HG03460 (cell line): ENCODE measurements at regions not wholly inside any gene's neighbourhood (a gene's known extent, or its start where the extent isn't known, plus 50 kb on each side); places are given as distances from the start of the nearest gene placed in this dataset.
"Not testable (repeated sequence)": the region's sequence is repeated elsewhere in the genome, so short reads cannot be mapped to it uniquely, and the experiment has no call there.

Experiments
- ATAC-seq: cut with Tn5 transposase; IDR thresholded peaks from one replicate; pipeline ENCODE4 v1.9.1; 2021; ENCODE audit not compliant: unreplicated experiment

DNA sequence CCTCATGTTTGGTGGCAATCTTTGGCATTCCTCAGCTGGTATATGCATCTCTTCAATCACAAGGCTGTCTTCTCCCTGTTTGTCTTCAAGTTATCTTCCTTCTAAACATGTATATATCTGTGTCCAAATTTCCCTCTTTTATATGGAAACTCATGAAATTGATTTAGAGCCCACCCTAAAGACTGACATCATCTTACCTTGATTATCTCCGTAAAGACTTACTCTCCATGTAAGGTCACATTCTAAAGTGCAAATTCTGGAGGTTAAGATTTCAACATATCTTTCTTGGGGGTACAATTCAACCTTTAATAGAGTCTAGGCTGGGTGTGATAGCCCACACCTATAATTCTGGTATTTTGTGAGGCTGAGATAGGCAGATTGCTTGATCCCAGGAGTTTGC, 215.8 kb upstream of the LRRC4C start:
- no peak for ATAC-seq

- ATAC-seq = no peak
These were observed 253.6 kb upstream of the LRRC4C start for GRCh38 chr11:41713030-41713429.

DNA sequence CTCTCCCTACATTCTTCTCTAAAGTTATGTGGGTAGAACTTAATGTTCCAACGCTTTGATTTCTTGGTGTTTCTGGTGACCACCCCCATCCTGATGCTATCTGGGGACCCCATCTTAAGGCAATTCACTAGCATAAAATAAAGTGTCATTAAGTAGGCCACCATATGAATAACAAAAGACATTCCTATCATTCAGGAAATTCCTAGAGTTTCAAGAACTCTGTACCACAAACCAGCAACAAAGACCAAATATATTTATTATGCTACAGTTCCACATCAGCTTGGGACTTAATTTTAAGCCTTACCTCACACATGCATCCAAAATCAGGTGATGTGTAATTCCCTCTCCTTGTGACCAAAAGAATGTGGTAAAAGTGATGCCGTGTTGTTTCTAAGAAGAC, 254.6 kb upstream of the LRRC4C start:
- ATAC-seq = no peak

- no peak for ATAC-seq
These were observed 257.4 kb upstream of the LRRC4C start for GRCh38 chr11:41716862-41717261.

DNA sequence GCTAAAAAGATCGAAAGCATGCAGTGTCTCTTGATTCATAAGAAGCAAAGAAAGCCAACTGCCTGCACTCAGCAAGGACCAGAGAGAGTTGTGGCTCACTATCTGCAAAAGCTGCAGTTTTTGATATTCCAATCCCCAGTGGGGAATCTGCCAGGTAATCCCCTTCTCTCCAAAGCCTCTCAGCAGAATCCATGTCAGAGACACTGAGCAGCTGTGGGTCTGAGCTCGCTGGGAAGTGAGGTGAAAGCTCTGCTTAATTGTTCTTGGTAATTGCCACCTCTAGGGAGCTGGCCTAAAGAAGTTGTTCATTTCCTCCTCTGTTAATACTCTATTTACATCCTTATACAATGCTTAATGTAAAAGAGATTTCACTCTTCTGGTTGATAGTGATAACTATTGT, 261.3 kb upstream of the LRRC4C start:
- ATAC-seq = no peak

DNA sequence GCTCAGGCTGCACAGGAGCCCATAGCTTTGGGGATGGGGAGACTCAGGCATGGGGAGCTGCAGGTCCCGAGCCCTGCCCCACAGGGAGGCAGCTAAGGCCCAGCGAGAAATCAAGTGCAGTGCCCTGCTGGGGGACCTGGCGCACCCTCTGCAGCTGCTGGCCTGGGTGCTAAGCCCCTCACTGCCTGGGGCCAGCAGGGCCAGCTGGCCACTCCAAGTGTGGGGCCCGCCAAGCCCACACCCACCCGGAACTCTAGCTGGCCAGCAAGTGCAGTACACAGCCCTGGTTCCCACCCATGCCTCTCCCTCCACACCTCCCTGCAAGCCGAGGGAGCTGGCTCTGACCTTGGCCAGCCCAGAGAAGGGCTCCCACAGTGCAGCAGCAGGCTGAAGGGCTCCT, 268.7 kb upstream of the LRRC4C start:
- ATAC-seq = not testable (repeated sequence)

GRCh38 chr11:41775296-41775695, 315.8 kb upstream of the LRRC4C start:
- no peak for ATAC-seq

GRCh38 chr11:41779401-41779960, 320.0 kb upstream of the LRRC4C start:
- no peak for ATAC-seq

DNA sequence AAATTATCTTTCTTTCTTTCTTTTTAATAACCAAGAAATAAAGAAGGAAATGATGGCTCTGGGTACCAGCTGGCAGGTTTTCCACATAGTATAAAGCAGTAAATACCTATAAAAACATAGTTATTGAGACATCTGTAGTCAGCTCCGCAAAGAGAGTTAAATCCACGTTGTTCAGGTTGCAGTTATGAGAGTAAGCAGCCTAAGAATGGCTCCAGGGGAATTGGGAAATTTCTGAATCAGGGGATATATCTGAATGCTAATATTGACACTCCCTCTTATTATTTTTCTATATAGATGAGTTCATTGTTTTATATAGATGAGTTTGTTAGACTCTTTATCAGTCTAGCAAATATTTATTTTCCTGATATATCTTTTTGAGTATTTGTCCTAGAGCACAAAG, 322.0 kb upstream of the LRRC4C start:
- no peak for ATAC-seq

GRCh38 chr11:41784513-41785335, 325.3 kb upstream of the LRRC4C start:
- no peak for ATAC-seq

- no peak for ATAC-seq
These were observed 326.6 kb upstream of the LRRC4C start for GRCh38 chr11:41786087-41786486.

- ATAC-seq = no peak
These were observed 328.7 kb upstream of the LRRC4C start for GRCh38 chr11:41788177-41788576.

GRCh38 chr11:41789376-41789775, 329.9 kb upstream of the LRRC4C start:
- no peak for ATAC-seq

DNA sequence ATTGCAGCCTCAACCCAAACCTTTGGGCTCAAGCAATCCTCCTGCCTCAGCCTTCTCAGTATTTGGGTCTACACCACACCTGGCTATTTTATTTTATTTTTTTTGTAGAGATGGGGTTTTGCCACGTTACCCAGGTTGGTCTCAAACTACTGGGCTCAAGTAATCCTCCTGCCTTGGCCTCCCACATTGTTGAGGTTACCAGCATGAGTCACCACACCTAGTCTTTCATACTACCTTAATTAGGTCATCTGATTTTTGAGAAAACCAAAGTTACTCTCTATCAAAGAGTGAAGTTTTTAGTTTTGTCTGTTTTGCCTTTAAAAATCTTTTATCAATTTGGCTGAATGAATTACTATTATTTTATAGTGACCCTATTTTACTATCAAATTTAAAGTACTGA, 335.6 kb upstream of the LRRC4C start:
- no peak for ATAC-seq

DNA sequence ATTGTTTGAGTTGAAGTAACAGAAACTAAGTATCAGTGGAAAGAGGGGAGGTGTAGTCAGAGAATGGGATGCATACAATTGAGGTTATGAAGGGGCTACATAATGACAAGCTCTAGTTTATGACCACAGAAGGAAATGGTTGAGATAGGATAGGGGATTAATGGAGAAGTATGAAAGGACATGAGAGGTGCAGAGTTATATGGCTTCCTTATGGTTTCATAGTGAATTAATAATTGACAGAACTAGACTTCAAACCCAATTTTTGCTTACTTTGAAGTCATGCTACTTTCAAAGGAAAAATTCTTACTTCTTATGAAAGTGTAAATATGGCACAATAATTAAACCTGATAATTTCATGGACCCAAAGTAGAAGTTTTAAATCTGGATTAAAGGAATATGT, 340.3 kb upstream of the LRRC4C start:
- no peak for ATAC-seq

- no peak for ATAC-seq
These were observed 344.4 kb upstream of the LRRC4C start for GRCh38 chr11:41803895-41804294.

GRCh38 chr11:41816396-41816795, 356.9 kb upstream of the LRRC4C start:
- no peak for ATAC-seq

GRCh38 chr11:41824287-41824686, 364.8 kb upstream of the LRRC4C start:
- not testable (repeated sequence) for ATAC-seq

- no peak for ATAC-seq
These were observed 366.6 kb upstream of the LRRC4C start for GRCh38 chr11:41826085-41826484.

GRCh38 chr11:41836431-41836830, 377.0 kb upstream of the LRRC4C start:
- no peak for ATAC-seq

DNA sequence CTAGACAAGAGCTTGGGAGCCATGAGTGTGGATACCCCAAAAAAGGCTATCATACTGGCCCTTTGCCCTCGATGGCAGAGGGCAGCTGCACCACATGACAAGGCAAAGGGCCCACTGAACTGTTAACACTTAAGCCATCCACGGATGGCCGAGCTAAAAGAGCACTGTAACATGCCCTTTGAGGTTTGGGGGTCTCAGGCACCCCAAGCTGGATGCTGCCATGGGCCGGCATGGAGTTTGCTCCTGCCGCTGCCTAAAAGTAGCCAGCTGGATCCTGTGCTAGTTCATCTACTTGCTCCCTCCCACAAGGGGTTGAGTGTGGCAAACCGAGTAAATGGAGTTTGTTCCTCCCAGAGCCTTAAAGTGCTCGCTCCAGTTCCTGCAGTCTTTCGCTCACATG, 383.2 kb upstream of the LRRC4C start:
- no peak for ATAC-seq

GRCh38 chr11:41845066-41845465, 385.6 kb upstream of the LRRC4C start:
- no peak for ATAC-seq

GRCh38 chr11:41848349-41848748, 388.9 kb upstream of the LRRC4C start:
- no peak for ATAC-seq
